ENCODE measurements at regions not wholly inside any gene's neighbourhood (a gene's known extent, or its start where the extent isn't known, plus 50 kb on each side); places are given as distances from the start of the nearest gene placed in this dataset.

DNA sequence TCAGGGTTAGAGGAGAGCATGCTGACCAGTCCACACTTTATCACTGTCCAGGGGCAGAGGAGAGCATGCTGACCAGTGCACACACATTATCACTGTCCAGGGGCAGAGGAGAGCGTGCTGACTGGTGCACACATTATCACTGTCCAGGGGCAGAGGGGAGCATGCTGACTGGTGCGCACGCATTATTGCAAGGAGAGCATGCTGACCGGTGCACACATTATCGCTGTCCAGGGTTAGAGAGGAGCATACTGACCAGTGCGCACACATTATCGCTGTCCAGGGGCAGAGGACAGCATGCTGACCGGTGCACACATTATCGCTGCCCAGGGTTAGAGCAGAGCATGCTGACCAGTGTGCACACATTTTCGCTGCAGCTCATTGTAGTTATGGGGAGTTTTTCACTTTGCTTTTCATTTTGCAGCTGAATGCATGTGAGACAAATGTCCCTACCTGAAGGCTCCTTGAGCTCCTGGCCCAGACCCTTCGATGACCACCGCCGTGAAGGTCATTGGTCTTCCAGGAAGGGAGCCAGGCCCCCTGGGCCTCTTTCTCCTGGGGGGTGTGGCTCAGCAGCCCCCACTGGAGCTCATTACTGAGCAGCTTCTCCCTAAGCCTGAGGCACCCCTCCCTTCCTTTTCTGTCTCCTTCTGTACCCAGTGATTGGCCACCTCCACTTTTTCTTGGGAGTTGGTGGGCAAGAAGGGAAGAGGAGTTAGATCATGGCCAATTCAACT lies 178.8 kb upstream of the AFDN start:
- Histone ChIP-seq H3K4me1 (ENCODE audit: insufficient read depth, poor library complexity, severe bottlenecking) (no peaks in the 10 kb centered on the region), H3K9me3 (ENCODE audit: severe bottlenecking) (no peaks in the 10 kb centered on the region), H3K4me3 (ENCODE audit: severe bottlenecking) (no peak overlapping the region), H3K27me3 (ENCODE audit: insufficient read depth, poor library complexity, severe bottlenecking) (no peaks in the 10 kb centered on the region), H3K27ac (ENCODE audit: poor library complexity, severe bottlenecking) (no peak overlapping the region), H3K36me3 (ENCODE audit: low read depth) (no peaks in the 10 kb centered on the region)
- DNase-seq (ENCODE audit: low spot score) (no peak), ATAC-seq (ENCODE audit: low read depth) (no peak)
- TF ChIP-seq, protein P1, sequence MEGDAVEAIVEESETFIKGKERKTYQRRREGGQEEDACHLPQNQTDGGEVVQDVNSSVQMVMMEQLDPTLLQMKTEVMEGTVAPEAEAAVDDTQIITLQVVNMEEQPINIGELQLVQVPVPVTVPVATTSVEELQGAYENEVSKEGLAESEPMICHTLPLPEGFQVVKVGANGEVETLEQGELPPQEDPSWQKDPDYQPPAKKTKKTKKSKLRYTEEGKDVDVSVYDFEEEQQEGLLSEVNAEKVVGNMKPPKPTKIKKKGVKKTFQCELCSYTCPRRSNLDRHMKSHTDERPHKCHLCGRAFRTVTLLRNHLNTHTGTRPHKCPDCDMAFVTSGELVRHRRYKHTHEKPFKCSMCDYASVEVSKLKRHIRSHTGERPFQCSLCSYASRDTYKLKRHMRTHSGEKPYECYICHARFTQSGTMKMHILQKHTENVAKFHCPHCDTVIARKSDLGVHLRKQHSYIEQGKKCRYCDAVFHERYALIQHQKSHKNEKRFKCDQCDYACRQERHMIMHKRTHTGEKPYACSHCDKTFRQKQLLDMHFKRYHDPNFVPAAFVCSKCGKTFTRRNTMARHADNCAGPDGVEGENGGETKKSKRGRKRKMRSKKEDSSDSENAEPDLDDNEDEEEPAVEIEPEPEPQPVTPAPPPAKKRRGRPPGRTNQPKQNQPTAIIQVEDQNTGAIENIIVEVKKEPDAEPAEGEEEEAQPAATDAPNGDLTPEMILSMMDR (IDR thresholded peaks at IDR 0.05; ENCODE audit: poor library complexity, severe bottlenecking): no peak

DNA sequence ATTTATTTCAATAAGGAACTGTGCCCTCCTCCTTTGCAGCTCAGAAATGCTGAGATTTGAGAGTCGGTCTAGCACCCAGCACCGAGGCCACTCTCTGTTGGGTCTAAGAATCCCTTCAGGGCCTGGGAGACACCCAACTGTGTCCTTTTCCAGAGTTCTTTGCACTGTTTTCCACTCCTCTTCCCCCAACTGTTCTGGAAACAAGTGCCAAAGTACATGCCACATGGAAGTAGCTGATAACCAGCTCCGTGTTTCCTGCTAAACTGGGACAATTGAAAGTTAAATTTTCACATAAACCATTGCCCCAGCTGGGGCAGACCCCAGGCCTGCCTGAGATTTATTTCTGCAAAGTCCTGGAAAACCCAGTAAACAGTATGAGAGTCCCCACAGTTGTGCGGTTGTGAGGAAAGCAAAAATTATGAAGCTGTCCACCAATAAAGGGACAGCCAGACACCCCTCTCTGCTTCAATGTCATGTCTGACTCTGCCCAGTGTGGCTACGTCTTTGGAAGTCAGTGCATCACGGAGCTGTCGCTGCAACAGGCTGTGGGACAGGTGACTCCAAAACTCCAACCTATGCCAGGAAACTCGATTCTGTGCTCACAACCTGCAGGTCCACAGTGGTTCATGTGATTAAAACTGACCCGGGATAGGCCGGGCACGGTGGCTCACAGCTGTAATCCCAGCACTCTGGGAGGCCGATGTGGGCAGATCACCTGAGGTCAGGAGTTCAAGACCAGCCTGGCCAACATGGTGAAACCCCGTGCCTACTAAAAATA lies 178.0 kb upstream of the AFDN start:
- Histone ChIP-seq H3K4me1 (ENCODE audit: insufficient read depth, poor library complexity, severe bottlenecking) (no peaks in the 10 kb centered on the region), H3K36me3 (ENCODE audit: low read depth) (no peaks in the 10 kb centered on the region), H3K9me3 (ENCODE audit: severe bottlenecking) (no peaks in the 10 kb centered on the region), H3K4me3 (ENCODE audit: severe bottlenecking) (no peak overlapping the region), H3K27me3 (ENCODE audit: insufficient read depth, poor library complexity, severe bottlenecking) (no peaks in the 10 kb centered on the region), H3K27ac (ENCODE audit: poor library complexity, severe bottlenecking) (no peak overlapping the region)
- no peak for DNase-seq (ENCODE audit: low spot score)
- ATAC-seq (ENCODE audit: low read depth): no peak
- TF ChIP-seq, protein P1 (IDR thresholded peaks at IDR 0.05; ENCODE audit: poor library complexity, severe bottlenecking): no peak

DNA sequence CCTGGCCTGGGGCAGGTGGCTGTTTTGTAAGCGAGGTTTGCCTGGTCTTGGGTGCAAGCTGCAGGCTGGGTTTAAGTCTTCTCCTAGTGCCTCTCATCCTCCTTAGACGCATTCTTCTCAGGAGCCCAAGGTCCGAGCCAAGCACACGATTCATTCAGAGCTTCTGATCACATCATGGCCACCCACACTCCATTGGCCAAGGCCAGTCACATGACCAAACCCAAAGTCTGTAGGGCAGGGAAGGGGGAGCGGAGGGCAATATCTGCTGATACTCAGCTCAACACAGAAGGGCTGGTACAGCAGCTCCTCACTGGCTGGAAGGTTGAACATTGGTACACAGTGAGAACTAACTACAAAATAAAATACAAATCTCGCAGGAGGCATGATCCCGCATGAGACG lies 177.2 kb upstream of the AFDN start:
- H3K27ac ChIP-seq (ENCODE audit: poor library complexity, severe bottlenecking): no peak overlapping the region
- H3K4me1 ChIP-seq (ENCODE audit: insufficient read depth, poor library complexity, severe bottlenecking): no peaks in the 10 kb centered on the region
- no peak for ATAC-seq (ENCODE audit: low read depth)

DNA sequence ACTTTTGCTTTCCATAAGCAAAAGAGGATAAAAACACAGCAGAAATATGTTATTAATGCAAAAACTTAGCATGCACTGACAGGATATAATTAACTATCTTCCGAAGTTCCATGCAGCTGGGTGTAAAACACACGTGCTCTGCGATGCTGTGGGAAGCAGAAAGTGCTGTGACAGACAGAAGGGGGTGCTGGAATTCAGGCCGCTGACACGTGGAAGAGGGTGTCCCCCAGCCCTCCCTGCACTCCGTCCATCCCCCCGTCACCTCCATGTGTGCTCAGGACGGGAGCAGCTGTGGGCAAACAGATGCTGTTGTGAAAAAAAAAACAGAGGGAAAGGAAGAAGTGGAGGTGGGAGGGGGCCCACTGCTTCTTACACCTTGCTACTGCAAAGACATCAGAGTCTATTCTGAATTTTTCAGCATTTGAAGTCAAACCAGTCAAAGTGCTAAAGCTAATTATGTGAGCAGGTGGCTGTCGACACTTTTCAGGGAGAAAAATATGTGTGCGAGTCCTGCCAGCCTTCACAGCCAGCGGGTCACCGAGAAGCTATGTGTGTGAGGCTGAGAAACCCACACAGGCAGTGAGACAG lies 175.9 kb upstream of the AFDN start:
- no peaks in the 10 kb centered on the region for H3K27me3 ChIP-seq (ENCODE audit: insufficient read depth, poor library complexity, severe bottlenecking)
- DNase-seq (ENCODE audit: low spot score) (no peak), ATAC-seq (ENCODE audit: low read depth) (no peak)
- H3K4me1 ChIP-seq (ENCODE audit: insufficient read depth, poor library complexity, severe bottlenecking): no peaks in the 10 kb centered on the region
- no peak overlapping the region for H3K27ac ChIP-seq (ENCODE audit: poor library complexity, severe bottlenecking)
- no peak overlapping the region for H3K4me3 ChIP-seq (ENCODE audit: severe bottlenecking)
- TF ChIP-seq, protein P1 (IDR thresholded peaks at IDR 0.05; ENCODE audit: poor library complexity, severe bottlenecking): no peak
- no peaks in the 10 kb centered on the region for H3K9me3 ChIP-seq (ENCODE audit: severe bottlenecking)
- H3K36me3 ChIP-seq (ENCODE audit: low read depth): no peaks in the 10 kb centered on the region

More for the DNA sequence above, 177.2 kb upstream of the AFDN start:
- Histone ChIP-seq H3K27me3 (ENCODE audit: insufficient read depth, poor library complexity, severe bottlenecking) (no peaks in the 10 kb centered on the region), H3K36me3 (ENCODE audit: low read depth) (no peaks in the 10 kb centered on the region), H3K9me3 (ENCODE audit: severe bottlenecking) (no peaks in the 10 kb centered on the region), H3K4me3 (ENCODE audit: severe bottlenecking) (no peak overlapping the region)
- TF ChIP-seq, protein P1 (IDR thresholded peaks at IDR 0.05; ENCODE audit: poor library complexity, severe bottlenecking): no peak
- no peak for DNase-seq (ENCODE audit: low spot score)
